NCI-H1048 (cell line): ENCODE measurements at regions not wholly inside any gene's neighbourhood (a gene's known extent, or its start where the extent isn't known, plus 50 kb on each side); places are given as distances from the start of the nearest gene placed in this dataset.
"Not testable (repeated sequence)": the region's sequence is repeated elsewhere in the genome, so short reads cannot be mapped to it uniquely, and the experiment has no call there.

ENCODE experiments used
- DNase-seq: peaks from one replicate; lab custom pipeline; 2025; lab: John Stamatoyannopoulos, UW

GRCh38 chr1:189656628-189657530, 820.8 kb downstream of the BRINP3 start:
- DNase-seq, result no peak

DNA sequence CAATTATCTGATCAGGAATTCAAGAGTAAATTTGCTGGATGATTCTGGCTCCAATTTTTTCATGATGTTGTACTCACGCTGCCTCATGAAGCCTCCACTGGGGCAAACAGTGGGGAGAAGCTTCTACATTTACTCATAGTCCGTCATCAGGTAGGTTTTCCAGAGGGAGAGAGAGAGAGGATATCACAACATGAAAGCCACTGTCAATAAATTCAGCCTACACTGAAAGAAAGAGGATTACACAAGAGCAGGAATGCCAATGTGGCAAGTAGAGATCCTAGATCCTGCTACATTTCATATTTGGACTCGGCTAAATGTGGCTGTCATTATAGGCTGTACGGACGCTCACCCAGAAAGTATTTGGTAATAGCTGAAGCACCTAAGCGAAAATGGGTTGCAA, 819.9 kb downstream of the BRINP3 start:
- no peak for DNase-seq

GRCh38 chr1:189658381-189658780, 819.3 kb downstream of the BRINP3 start:
- DNase-seq, result no peak

DNA sequence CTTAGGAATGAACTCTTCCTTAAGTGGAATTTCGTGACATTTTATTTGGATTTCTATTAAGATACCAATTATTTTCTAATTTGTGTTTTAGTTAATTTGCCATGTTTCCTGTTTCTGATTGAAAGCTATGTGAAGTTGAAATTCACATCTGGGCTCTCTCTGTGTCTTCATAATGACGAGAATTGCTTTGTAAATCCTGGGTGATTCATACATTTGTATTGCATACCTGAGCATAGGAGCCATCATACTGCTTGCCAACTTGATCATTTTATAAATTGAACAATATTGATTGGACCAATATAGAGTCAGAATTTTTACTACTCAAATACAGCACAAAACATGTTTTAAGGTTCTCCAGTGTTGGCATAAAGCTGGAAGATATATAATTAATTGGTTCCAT, 817.9 kb downstream of the BRINP3 start:
- DNase-seq, result no peak

- DNase-seq, result no peak
Observed at GRCh38 chr1:189662190-189662589, 815.5 kb downstream of the BRINP3 start.

GRCh38 chr1:189669846-189670245, 807.8 kb downstream of the BRINP3 start:
- DNase-seq, result no peak

- no peak for DNase-seq
Observed at GRCh38 chr1:189673217-189673616, 804.4 kb downstream of the BRINP3 start.

DNA sequence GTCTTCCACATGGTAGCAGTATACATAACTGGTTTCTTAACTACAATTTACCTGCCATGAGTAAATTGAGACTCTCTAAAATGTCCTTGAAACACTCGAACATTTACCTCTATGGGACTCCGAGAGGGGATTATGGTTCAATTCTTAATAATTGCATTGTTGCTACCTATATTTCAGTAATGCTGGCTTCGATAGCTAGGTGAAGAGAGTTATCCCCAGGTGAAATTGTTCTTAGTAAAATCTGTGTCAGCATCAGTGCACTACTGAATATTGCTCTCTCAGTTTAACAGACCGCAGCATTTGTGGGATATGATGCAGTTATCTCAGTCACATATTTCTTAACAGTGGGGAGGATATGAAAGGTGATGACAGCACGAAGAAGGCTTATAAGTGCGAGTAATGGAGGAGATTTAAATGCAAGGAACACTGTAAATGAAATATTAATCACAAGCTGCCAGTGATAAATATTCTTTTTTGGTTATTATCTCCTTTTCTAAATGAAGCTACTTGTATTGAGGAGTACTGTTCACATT, 801.9 kb downstream of the BRINP3 start:
- no peak for DNase-seq

DNA sequence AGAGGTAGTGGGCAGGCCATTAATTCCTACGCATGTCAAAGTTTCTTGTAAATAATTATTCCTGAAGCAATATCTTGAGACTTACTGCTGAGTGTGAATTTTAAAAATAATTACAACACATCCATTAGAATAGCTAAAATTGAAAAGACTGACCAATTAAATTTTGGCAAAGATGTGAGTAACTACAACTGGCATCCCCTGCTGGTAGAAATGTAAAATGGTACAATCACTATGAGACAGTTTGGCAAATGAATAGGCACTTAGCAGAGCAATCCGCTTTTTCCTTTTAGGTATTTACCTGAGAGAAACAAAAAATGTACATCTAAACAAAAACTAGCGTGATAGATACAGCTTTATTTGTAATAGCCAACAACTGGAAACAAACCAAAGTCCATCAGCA, 798.9 kb downstream of the BRINP3 start:
- no peak for DNase-seq

GRCh38 chr1:189681252-189681919, 796.3 kb downstream of the BRINP3 start:
- DNase-seq, result no peak

GRCh38 chr1:189682591-189682990, 795.1 kb downstream of the BRINP3 start:
- no peak for DNase-seq

DNA sequence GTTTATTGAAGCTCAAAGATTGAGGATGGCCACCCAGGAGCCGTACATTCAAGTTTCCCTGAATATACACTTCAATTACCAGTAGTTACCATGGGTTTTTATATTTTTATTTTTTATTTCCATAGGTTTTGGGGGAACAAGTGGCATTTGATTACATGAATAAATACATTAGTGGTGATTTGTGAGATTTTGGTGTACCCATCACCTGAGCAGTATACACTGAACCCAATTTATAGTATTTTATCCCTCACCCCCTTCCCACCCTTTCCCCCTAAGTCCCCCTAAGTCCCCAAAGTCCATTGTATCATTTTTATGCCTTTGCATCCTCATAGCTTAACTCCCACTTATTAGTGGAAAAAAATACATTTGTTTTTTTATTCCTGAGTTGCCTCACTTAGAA, 791.4 kb downstream of the BRINP3 start:
- no peak for DNase-seq

DNA sequence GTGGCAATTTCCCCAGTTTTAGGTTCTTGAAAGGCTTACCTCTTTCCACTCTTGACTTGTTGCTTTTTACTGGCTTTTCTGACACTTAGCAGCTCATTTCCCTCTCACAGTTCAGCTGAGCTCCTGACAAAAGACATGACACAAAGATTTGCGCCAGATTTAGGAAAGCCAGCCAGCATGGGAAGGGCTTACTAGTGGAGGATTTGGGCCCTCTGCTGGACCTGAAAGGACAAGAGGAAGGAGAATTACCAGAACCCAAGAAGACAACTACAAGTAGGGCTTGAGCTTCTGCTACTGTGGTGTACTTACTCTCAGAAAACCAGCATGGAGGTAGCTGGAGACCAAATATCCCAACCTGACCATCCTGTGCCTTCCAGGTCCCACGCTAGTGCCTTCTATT, 784.5 kb downstream of the BRINP3 start:
- DNase-seq, result no peak

GRCh38 chr1:189696297-189696696, 781.4 kb downstream of the BRINP3 start:
- no peak for DNase-seq

- no peak for DNase-seq
Observed at GRCh38 chr1:189697113-189697512, 780.6 kb downstream of the BRINP3 start.

- no peak for DNase-seq
Observed at GRCh38 chr1:189701606-189702005, 776.1 kb downstream of the BRINP3 start.

GRCh38 chr1:189706594-189706993, 771.1 kb downstream of the BRINP3 start:
- DNase-seq, result no peak

DNA sequence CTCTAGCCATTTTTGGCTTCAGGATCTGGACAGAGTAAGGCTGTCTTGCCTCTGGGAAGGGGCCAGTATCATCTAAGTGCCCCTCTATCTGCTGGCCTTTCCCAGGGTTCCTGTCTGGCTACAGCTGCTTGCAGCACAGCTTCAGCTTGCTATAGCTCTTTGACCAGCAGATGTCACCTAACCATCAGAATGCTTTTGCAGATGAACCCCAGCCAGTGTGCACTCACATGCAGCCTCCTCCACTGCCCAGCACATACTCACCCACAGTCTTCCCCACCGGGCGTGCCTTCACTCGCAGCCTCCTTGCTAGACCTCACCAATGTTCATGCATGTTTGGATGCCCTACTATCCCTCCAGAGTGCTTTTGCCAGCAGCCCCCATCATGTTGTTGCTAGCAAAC, 769.0 kb downstream of the BRINP3 start:
- no peak for DNase-seq

- DNase-seq, result not testable (repeated sequence)
Observed at GRCh38 chr1:189718147-189718795, 759.4 kb downstream of the BRINP3 start.

DNA sequence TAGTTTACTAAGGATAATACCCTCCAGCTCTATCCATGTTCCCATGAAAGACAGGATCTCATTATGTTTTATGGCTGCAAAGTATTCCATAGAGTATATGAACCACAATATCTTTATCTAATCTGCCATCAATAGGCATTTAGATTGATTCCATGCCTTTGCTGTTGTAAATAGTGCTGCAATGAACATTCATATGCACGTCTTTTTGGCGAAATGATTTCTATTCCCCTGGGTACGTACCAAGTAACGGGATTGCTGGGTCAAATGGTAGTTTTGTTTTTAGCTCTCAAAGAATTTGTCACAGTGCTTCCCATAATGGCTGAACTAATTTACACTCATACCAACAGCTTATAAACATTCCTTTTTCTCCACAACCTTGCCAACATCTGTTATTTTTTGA, 750.9 kb downstream of the BRINP3 start:
- no peak for DNase-seq

DNA sequence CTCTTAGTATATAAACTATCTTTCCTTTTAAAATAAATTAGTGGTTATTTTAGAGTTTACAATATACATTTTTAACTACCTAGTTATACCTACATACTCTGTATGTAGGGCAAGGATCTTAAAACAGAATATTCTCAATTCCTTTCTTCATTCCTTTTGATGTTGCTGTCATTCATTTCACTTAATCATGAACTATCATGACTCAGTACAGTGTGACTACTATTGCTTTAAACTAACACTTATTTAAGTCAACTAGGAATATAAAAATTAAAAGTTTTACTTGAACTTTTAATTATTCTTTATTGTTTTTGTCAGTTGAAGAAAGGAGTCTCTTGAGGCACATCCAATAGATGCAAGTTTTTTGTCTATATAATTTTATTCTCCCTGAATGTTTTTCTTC, 726.4 kb downstream of the BRINP3 start:
- no peak for DNase-seq

DNA sequence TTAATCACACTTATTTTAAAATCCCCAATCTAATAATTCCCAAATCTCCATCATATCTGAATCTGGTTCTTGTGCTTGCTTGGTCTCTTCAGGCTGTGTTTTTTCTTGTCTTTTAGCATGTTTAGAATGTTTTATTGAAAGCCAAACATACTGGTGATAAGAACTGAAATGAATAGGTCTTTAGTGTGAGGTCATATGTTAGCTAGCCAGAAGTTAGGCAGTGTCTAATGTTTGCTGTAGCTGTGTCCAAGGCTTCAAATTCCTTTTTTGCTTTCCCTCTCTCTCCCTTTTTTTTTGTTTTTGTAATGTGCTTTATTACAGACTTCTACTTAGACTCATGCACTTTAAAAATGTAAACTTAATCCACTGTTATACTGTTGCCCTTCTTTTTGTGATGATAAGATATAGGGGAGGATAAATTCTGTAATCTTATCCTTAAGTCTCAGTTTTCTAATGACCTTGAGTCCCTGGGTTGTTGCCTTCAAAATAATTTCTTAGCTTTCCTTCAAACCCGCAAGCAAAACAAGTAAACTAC, 725.1 kb downstream of the BRINP3 start:
- no peak for DNase-seq
